Trophoblast cell (in vitro differentiated cells and primary cell): ENCODE measurements at regions not wholly inside any gene's neighbourhood (a gene's known extent, or its start where the extent isn't known, plus 50 kb on each side); places are given as distances from the start of the nearest gene placed in this dataset.

ENCODE experiments used
- DNase-seq, 2 donors: peaks; one replicate each; pipeline ENCODE4 v3.0.0-alpha.2; 2016
- H2AFZ ChIP-seq: 2 replicates; pipeline ENCODE4 v1.6.1; 2013; ENCODE audit warnings: low read length, moderate library complexity, mild to moderate bottlenecking; ENCODE audit not compliant: insufficient read depth, poor library complexity
- H2AK5ac ChIP-seq: 2 replicates; pipeline ENCODE4 v1.6.1; 2013; ENCODE audit warnings: mild to moderate bottlenecking, low read length
- H2BK120ac ChIP-seq: 2 replicates; pipeline ENCODE4 v1.6.1; 2013; ENCODE audit warnings: low read length, mild to moderate bottlenecking, moderate library complexity; ENCODE audit not compliant: insufficient read depth, poor library complexity
- H2BK12ac ChIP-seq: 2 replicates; pipeline ENCODE4 v1.6.1; 2013; ENCODE audit warnings: mild to moderate bottlenecking, low read length, moderate library complexity
- H2BK5ac ChIP-seq: 2 replicates; pipeline ENCODE4 v1.6.1; 2013; ENCODE audit warnings: low read length, low read depth, moderate library complexity, mild to moderate bottlenecking; ENCODE audit not compliant: poor library complexity
- H3K14ac ChIP-seq: 2 replicates; pipeline ENCODE4 v1.6.1; 2013; ENCODE audit warnings: mild to moderate bottlenecking, low read length
- H3K18ac ChIP-seq: 2 replicates; pipeline ENCODE4 v1.6.1; 2013; ENCODE audit warnings: mild to moderate bottlenecking, low read length
- H3K23ac ChIP-seq: 2 replicates; pipeline ENCODE4 v1.6.1; 2013; ENCODE audit warnings: low read length
- H3K27ac ChIP-seq: 2 replicates; pipeline ENCODE4 v1.5.1; 2013; ENCODE audit warnings: low read depth, mild to moderate bottlenecking, inconsistent platforms, low read length, moderate library complexity
- H3K27me3 ChIP-seq: 2 replicates; pipeline ENCODE4 v1.6.1; 2013; ENCODE audit warnings: inconsistent platforms, mild to moderate bottlenecking, low read length, moderate library complexity; ENCODE audit not compliant: insufficient read depth
- H3K36me3 ChIP-seq, 2 experiments: 1 replicate in 1 of 2; 2 replicates in 1 of 2; pipeline ENCODE4 v1.6.1; 2013; ENCODE audit warnings: low read length in 2 of 2, mild to moderate bottlenecking in 2 of 2, moderate library complexity in 1 of 2; ENCODE audit not compliant: insufficient read depth in 2 of 2, control insufficient read depth in 1 of 2
- H3K4ac ChIP-seq: 2 replicates; pipeline ENCODE4 v1.6.1; 2013; ENCODE audit warnings: low read depth, mild to moderate bottlenecking, low read length, moderate library complexity
- H3K4me1 ChIP-seq, 2 experiments: 1 replicate in 1 of 2; 2 replicates in 1 of 2; pipeline ENCODE4 v1.6.1; 2013; ENCODE audit warnings: low read length in 2 of 2, mild to moderate bottlenecking in 2 of 2, moderate library complexity in 1 of 2; ENCODE audit not compliant: insufficient read depth in 2 of 2, control insufficient read depth in 1 of 2
- H3K4me2 ChIP-seq: 2 replicates; pipeline ENCODE4 v1.6.1; 2013; ENCODE audit warnings: inconsistent platforms, mild to moderate bottlenecking, low read length, moderate library complexity
- H3K4me3 ChIP-seq: 2 replicates; pipeline ENCODE4 v1.5.1; 2013; ENCODE audit warnings: mild to moderate bottlenecking, low read depth, low read length, inconsistent platforms
- H3K79me1 ChIP-seq: one replicate; pipeline ENCODE4 v1.6.1; 2013; ENCODE audit warnings: low read length
- H3K79me2 ChIP-seq: 2 replicates; pipeline ENCODE4 v1.6.1; 2013; ENCODE audit warnings: low read length, mild to moderate bottlenecking; ENCODE audit not compliant: control insufficient read depth, insufficient read depth, poor library complexity
- H3K9ac ChIP-seq: 2 replicates; pipeline ENCODE4 v1.6.1; 2013; ENCODE audit warnings: mild to moderate bottlenecking, low read length
- H3K9me3 ChIP-seq: 2 replicates; pipeline ENCODE4 v1.6.1; 2013; ENCODE audit warnings: low read depth, mild to moderate bottlenecking, control low read depth, inconsistent platforms, low read length; ENCODE audit not compliant: insufficient read depth
- H4K12ac ChIP-seq: 2 replicates; pipeline ENCODE4 v1.6.1; 2013; ENCODE audit warnings: low read depth, mild to moderate bottlenecking, low read length, moderate library complexity
- H4K8ac ChIP-seq: 2 replicates; pipeline ENCODE4 v1.6.1; 2013; ENCODE audit warnings: low read depth, mild to moderate bottlenecking, low read length, moderate library complexity
- H4K91ac ChIP-seq: one replicate; pipeline ENCODE4 v1.6.1; 2013; ENCODE audit warnings: low read depth, mild to moderate bottlenecking, low read length, moderate library complexity
- WGBS: extraction: QIAGEN DNeasy Blood & Tissue Kit; methylation state at CpG from one replicate; pipeline ENCODE4 v1.1.7; 2013; ENCODE audit warnings: missing lambda C conversion rate; ENCODE audit not compliant: insufficient read length, insufficient coverage; ENCODE audit errors: extremely low coverage; 5-methylcytosine and 5-hydroxymethylcytosine counted together

- H2BK12ac ChIP-seq = no peak overlapping the region
- H3K14ac ChIP-seq = no peak overlapping the region
- H2AFZ ChIP-seq = no peak overlapping the region
- no peaks in the 10 kb centered on the region for H3K79me2 ChIP-seq
- no peaks in the 10 kb centered on the region for H3K79me1 ChIP-seq
- no peak overlapping the region for H3K9ac ChIP-seq
- no peaks in the 10 kb centered on the region for H3K36me3 ChIP-seq
- no peak overlapping the region for H2BK120ac ChIP-seq
- no peak overlapping the region for H3K4ac ChIP-seq
- H4K8ac ChIP-seq = no peak overlapping the region
- no peak overlapping the region for H3K27ac ChIP-seq
- no peak overlapping the region for H3K4me3 ChIP-seq
- H4K91ac ChIP-seq = no peak overlapping the region
- H3K4me2 ChIP-seq = no peak overlapping the region
- no peak overlapping the region for H3K23ac ChIP-seq
- no peak overlapping the region for H2BK5ac ChIP-seq
- H3K4me1 ChIP-seq = no peaks in the 10 kb centered on the region
- H3K27me3 ChIP-seq = no peaks in the 10 kb centered on the region
- H3K18ac ChIP-seq = no peak overlapping the region
- H4K12ac ChIP-seq = no peak overlapping the region
- H3K9me3 ChIP-seq = no peaks in the 10 kb centered on the region
- H2AK5ac ChIP-seq = no peak overlapping the region
- DNase-seq = no peak
These were observed 329.5 kb downstream of the MFSD1 start for GRCh38 chr3:159131376-159131775.

- Histone ChIP-seq H4K12ac (no peak overlapping the region), H4K91ac (no peak overlapping the region), H3K4me3 (no peak overlapping the region), H3K23ac (no peak overlapping the region), H3K14ac (no peak overlapping the region), H3K4me2 (no peak overlapping the region), H3K18ac (no peak overlapping the region), H3K9ac (no peak overlapping the region), H4K8ac (no peak overlapping the region), H3K27ac (no peak overlapping the region), H2AK5ac (no peak overlapping the region), H3K79me1 (no peaks in the 10 kb centered on the region), H3K4ac (no peak overlapping the region), H3K79me2 (no peaks in the 10 kb centered on the region), H2AFZ (no peak overlapping the region), H2BK12ac (no peak overlapping the region), H3K36me3 (no peaks in the 10 kb centered on the region), H3K4me1 (no peaks in the 10 kb centered on the region), H2BK5ac (no peak overlapping the region), H3K9me3 (no peaks in the 10 kb centered on the region), H2BK120ac (no peak overlapping the region), H3K27me3 (no peaks in the 10 kb centered on the region)
- no CpG with 5 or more reads among the region's 3 CpGs for WGBS
- DNase-seq = no peak
These were observed 336.1 kb downstream of the MFSD1 start for GRCh38 chr3:159137949-159138348.

- no peak overlapping the region for H3K18ac ChIP-seq
- no peaks in the 10 kb centered on the region for H3K36me3 ChIP-seq
- H3K79me2 ChIP-seq = no peaks in the 10 kb centered on the region
- no peak overlapping the region for H4K91ac ChIP-seq
- peak overlapping the region; percentile 38 for H3K9ac ChIP-seq
- no peak overlapping the region for H2BK5ac ChIP-seq
- H2AFZ ChIP-seq = no peak overlapping the region
- DNase-seq = no peak
- no peak overlapping the region for H3K27ac ChIP-seq
- H4K12ac ChIP-seq = no peak overlapping the region
- no peak overlapping the region for H3K4me3 ChIP-seq
- WGBS = no CpG with 5 or more reads among the region's 2 CpGs
- H3K4ac ChIP-seq = no peak overlapping the region
- no peaks in the 10 kb centered on the region for H3K79me1 ChIP-seq
- no peaks in the 10 kb centered on the region for H3K9me3 ChIP-seq
- no peak overlapping the region for H3K14ac ChIP-seq
- H3K4me1 ChIP-seq = no peaks in the 10 kb centered on the region
- no peaks in the 10 kb centered on the region for H3K27me3 ChIP-seq
- no peak overlapping the region for H3K4me2 ChIP-seq
- no peak overlapping the region for H2BK12ac ChIP-seq
- no peak overlapping the region for H3K23ac ChIP-seq
- no peak overlapping the region for H2BK120ac ChIP-seq
- H2AK5ac ChIP-seq = no peak overlapping the region
- no peak overlapping the region for H4K8ac ChIP-seq
These were observed 337.5 kb downstream of the MFSD1 start for GRCh38 chr3:159139326-159139725.

GRCh38 chr3:159144472-159144871 lies 342.6 kb downstream of the MFSD1 start:
- Histone ChIP-seq H2AK5ac (no peak overlapping the region), H3K18ac (no peak overlapping the region), H3K27me3 (no peaks in the 10 kb centered on the region), H3K27ac (no peak overlapping the region), H3K9me3 (no peaks in the 10 kb centered on the region), H3K4me2 (no peak overlapping the region), H4K91ac (no peak overlapping the region), H2AFZ (no peak overlapping the region), H2BK12ac (no peak overlapping the region), H3K4ac (no peak overlapping the region), H3K4me3 (no peak overlapping the region), H3K9ac (no peak overlapping the region), H3K36me3 (no peaks in the 10 kb centered on the region), H3K14ac (no peak overlapping the region), H2BK120ac (no peak overlapping the region), H3K4me1 (no peaks in the 10 kb centered on the region), H4K12ac (no peak overlapping the region), H2BK5ac (no peak overlapping the region), H4K8ac (no peak overlapping the region), H3K23ac (no peak overlapping the region), H3K79me1 (no peaks in the 10 kb centered on the region), H3K79me2 (no peaks in the 10 kb centered on the region)
- DNase-seq = no peak
- WGBS = no CpG with 5 or more reads among the region's 2 CpGs

GRCh38 chr3:159144891-159145290 lies 343.0 kb downstream of the MFSD1 start:
- H3K14ac ChIP-seq = no peak overlapping the region
- no peak overlapping the region for H2BK12ac ChIP-seq
- no peak overlapping the region for H4K12ac ChIP-seq
- H3K4me3 ChIP-seq = no peak overlapping the region
- no peak overlapping the region for H4K91ac ChIP-seq
- no peaks in the 10 kb centered on the region for H3K79me2 ChIP-seq
- no peaks in the 10 kb centered on the region for H3K27me3 ChIP-seq
- no peak overlapping the region for H3K18ac ChIP-seq
- H2BK120ac ChIP-seq = no peak overlapping the region
- H2AK5ac ChIP-seq = no peak overlapping the region
- no peak overlapping the region for H3K23ac ChIP-seq
- no peak overlapping the region for H4K8ac ChIP-seq
- no peak overlapping the region for H3K9ac ChIP-seq
- H3K4ac ChIP-seq = no peak overlapping the region
- no peak overlapping the region for H3K27ac ChIP-seq
- H3K4me1 ChIP-seq = no peaks in the 10 kb centered on the region
- H3K9me3 ChIP-seq = no peaks in the 10 kb centered on the region
- DNase-seq = no peak
- H3K79me1 ChIP-seq = no peaks in the 10 kb centered on the region
- no peaks in the 10 kb centered on the region for H3K36me3 ChIP-seq
- no peak overlapping the region for H2BK5ac ChIP-seq
- no peak overlapping the region for H3K4me2 ChIP-seq
- H2AFZ ChIP-seq = no peak overlapping the region
